ENCODE measurements at regions not wholly inside any gene's neighbourhood (a gene's known extent, or its start where the extent isn't known, plus 50 kb on each side); places are given as distances from the start of the nearest gene placed in this dataset.

DNA sequence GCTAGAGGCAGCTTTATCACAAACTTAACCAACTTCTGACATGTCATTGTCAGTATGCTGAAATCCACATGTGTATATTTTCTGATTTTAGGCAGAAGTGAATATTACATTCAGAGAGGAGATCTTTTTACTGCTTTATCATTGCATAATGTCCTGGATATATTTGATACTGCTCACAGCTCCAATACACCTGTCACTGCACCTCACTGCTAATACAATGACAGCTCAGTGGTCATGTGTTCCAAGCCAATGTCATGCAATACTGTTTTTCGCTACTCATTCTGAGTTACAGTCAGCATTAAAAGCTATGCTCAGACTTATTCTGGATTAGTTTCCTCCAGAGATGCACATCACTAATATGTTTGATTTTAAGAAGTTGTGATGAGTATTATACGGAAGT lies 1604.6 kb downstream of the HACE1 start:
- Histone ChIP-seq H3K27me3 (ENCODE audit: low read depth) (no peaks in the 10 kb centered on the region), H3K4me1 (no peaks in the 10 kb centered on the region), H3K36me3 (no peaks in the 10 kb centered on the region), H3K4me3 (no peak overlapping the region), H3K27ac (replicated peaks) (no peak overlapping the region), H3K9me3 (replicated peaks) (peaks cover 9% of the 10 kb centered on the region)
- intact Hi-C loops (cut with micrococcal nuclease), result no loop called here
- TF ChIP-seq, protein P1, sequence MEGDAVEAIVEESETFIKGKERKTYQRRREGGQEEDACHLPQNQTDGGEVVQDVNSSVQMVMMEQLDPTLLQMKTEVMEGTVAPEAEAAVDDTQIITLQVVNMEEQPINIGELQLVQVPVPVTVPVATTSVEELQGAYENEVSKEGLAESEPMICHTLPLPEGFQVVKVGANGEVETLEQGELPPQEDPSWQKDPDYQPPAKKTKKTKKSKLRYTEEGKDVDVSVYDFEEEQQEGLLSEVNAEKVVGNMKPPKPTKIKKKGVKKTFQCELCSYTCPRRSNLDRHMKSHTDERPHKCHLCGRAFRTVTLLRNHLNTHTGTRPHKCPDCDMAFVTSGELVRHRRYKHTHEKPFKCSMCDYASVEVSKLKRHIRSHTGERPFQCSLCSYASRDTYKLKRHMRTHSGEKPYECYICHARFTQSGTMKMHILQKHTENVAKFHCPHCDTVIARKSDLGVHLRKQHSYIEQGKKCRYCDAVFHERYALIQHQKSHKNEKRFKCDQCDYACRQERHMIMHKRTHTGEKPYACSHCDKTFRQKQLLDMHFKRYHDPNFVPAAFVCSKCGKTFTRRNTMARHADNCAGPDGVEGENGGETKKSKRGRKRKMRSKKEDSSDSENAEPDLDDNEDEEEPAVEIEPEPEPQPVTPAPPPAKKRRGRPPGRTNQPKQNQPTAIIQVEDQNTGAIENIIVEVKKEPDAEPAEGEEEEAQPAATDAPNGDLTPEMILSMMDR (IDR thresholded peaks at IDR 0.05; ENCODE audit: borderline replicate concordance), result no peak
- DNase-seq, result no peak

DNA sequence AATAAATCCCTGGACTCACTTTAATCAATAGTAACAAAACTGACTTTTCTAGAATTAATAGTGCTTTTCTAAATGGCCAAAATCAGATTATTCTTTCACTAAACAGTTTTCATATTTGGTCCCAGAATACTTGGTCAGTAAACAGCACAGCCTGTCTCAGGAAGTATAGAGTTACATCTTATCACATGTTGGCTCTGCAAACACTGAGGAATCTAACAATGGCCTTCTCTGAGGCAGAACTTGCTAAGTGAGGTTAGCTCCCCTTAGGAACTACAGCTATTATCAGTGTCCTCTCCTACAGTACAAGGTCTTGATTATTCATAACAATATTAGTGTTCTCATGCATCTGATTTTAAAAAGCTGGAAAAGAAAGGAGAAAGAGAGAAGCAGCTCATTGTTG lies 1622.8 kb downstream of the HACE1 start:
- no peaks in the 10 kb centered on the region for H3K36me3 ChIP-seq
- H3K27me3 ChIP-seq (ENCODE audit: low read depth), result no peaks in the 10 kb centered on the region
- intact Hi-C loops (cut with micrococcal nuclease), result no loop called here
- H3K9me3 ChIP-seq (replicated peaks), result no peaks in the 10 kb centered on the region
- DNase-seq, result no peak
- TF ChIP-seq, protein P1 (IDR thresholded peaks at IDR 0.05; ENCODE audit: borderline replicate concordance), result no peak
- no peak overlapping the region for H3K4me3 ChIP-seq
- no peak overlapping the region for H3K27ac ChIP-seq (replicated peaks)
- H3K4me1 ChIP-seq, result no peaks in the 10 kb centered on the region

DNA sequence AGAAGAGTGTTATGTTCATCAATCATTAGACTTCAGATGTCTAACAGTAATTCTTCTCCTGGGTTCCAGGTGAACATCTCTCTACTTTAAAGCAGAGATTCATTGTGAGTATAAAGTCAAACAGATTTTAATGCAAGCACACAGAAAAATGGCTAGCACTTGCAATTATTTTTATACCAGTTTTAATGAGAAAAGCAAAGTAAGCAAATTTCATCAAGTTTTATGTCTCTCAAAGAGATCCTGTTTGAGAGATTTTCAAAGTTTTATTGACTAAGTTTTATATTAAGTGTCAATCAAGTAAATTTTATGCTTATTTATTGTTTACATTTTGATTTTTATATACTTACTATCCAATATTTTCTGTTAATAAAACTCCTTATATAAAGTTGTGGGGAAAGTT lies 1628.5 kb downstream of the HACE1 start:
- TF ChIP-seq, protein P1 (IDR thresholded peaks at IDR 0.05; ENCODE audit: borderline replicate concordance), result no peak
- Histone ChIP-seq H3K27me3 (ENCODE audit: low read depth) (no peaks in the 10 kb centered on the region), H3K4me1 (no peaks in the 10 kb centered on the region), H3K4me3 (no peak overlapping the region), H3K9me3 (replicated peaks) (peaks cover 23% of the 10 kb centered on the region), H3K27ac (replicated peaks) (no peak overlapping the region), H3K36me3 (no peaks in the 10 kb centered on the region)
- no peak for DNase-seq
- intact Hi-C loops (cut with micrococcal nuclease), result no loop called here

- H3K4me1 ChIP-seq, result no peaks in the 10 kb centered on the region
- no peaks in the 10 kb centered on the region for H3K9me3 ChIP-seq (replicated peaks)
- no peak overlapping the region for H3K4me3 ChIP-seq
- no peak overlapping the region for H3K27ac ChIP-seq (replicated peaks)
- no peaks in the 10 kb centered on the region for H3K36me3 ChIP-seq
- no peaks in the 10 kb centered on the region for H3K27me3 ChIP-seq (ENCODE audit: low read depth)
- TF ChIP-seq, protein P1 (IDR thresholded peaks at IDR 0.05; ENCODE audit: borderline replicate concordance), result no peak
- intact Hi-C loops (cut with micrococcal nuclease), result no loop called here
- DNase-seq, result no peak
Measured at GRCh38 chr6:103215847-103216246, 1643.9 kb downstream of the HACE1 start.

DNA sequence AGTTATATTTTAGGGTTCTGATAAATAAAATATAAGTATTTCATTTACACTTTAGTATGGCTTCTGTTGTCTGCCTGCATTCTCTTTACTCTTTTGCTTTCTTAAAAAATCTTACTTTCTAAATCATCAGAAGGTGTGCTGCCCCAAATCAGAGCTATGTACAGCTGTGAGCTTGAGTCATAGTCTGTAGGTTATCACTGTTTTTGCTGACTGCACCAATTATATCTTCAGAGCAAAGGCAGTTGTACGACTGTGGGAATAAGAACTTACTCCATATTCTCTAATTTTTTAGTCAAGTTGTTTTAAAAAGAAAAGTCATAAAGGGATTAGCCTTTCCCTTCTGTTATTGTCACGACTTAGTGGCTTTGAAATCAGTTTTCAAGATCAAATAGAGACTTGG lies 1649.0 kb downstream of the HACE1 start:
- H3K27ac ChIP-seq (replicated peaks), result no peak overlapping the region
- no peaks in the 10 kb centered on the region for H3K36me3 ChIP-seq
- no peaks in the 10 kb centered on the region for H3K9me3 ChIP-seq (replicated peaks)
- no peak for DNase-seq
- H3K4me1 ChIP-seq, result no peaks in the 10 kb centered on the region
- intact Hi-C loops (cut with micrococcal nuclease), result no loop called here
- TF ChIP-seq, protein P1 (IDR thresholded peaks at IDR 0.05; ENCODE audit: borderline replicate concordance), result no peak
- no peak overlapping the region for H3K4me3 ChIP-seq
- H3K27me3 ChIP-seq (ENCODE audit: low read depth), result no peaks in the 10 kb centered on the region

DNA sequence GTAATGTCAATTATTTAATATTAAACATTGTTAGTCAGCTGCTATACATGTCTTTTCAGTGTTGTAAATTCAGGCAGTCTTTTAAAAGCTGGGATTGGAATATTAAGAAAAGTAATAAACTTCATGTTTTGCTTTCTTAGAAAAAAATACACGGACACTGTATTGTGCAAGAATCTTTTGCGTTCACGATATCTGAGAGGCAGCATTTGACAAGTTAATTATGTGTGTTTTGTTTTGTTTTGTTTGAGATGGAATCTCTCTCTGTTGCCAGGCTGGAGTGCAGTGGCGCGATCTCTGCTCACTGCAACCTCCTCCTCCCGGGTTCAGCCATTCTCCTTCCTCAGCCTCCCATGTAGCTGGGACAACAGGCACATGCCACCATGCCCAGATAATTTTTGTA lies 1661.3 kb downstream of the HACE1 start:
- peaks cover 6% of the 10 kb centered on the region for H3K9me3 ChIP-seq (replicated peaks)
- H3K27me3 ChIP-seq (ENCODE audit: low read depth), result no peaks in the 10 kb centered on the region
- no peak overlapping the region for H3K27ac ChIP-seq (replicated peaks)
- DNase-seq, result no peak
- TF ChIP-seq, protein P1 (IDR thresholded peaks at IDR 0.05; ENCODE audit: borderline replicate concordance), result no peak
- no peaks in the 10 kb centered on the region for H3K4me1 ChIP-seq
- no peaks in the 10 kb centered on the region for H3K36me3 ChIP-seq
- H3K4me3 ChIP-seq, result no peak overlapping the region
- intact Hi-C loops (cut with micrococcal nuclease), result no loop called here

All from left ventricle myocardium inferior (tissue), 1 donor.